ENCODE measurements at regions not wholly inside any gene's neighbourhood (a gene's known extent, or its start where the extent isn't known, plus 50 kb on each side); places are given as distances from the start of the nearest gene placed in this dataset.

- TF ChIP-seq CTCF (IDR thresholded peaks at IDR 0.05) (no peak), ZFX (IDR thresholded peaks at IDR 0.05; ENCODE audit: borderline replicate concordance) (no peak)
Observed at GRCh38 chr5:61263561-61264272, 68.3 kb upstream of the ZSWIM6 start.

Measured in 22Rv1 (cell line).